ENCODE measurements at regions not wholly inside any gene's neighbourhood (a gene's known extent, or its start where the extent isn't known, plus 50 kb on each side); places are given as distances from the start of the nearest gene placed in this dataset.
"Not testable (repeated sequence)": the region's sequence is repeated elsewhere in the genome, so short reads cannot be mapped to it uniquely, and the experiment has no call there.

DNA sequence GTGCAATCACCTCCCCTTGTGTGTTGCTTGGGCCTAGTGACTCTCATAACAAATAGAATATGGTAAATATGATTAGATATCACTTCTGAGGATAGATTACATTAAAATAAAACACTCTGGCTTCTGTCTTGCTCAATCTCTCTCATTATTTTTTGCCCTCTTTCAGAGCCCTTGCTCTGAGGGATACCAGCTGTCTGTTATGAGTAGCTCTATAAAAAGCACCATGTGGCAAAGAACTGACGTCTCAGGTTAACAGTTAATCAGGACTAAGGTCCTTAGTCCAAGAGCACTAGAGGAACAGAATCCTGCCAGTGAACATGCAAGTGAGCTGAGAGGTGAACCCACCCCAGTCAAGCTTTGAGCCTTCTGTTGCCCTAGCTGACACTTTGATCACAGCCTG, 402.2 kb upstream of the HTR1E start:
- ATAC-seq (no peak), DNase-seq (no peak)
- no peak overlapping the region for H3K4me3 ChIP-seq (ENCODE audit: low read length)
- H3K27me3 ChIP-seq (ENCODE audit: control insufficient read depth, insufficient read depth): no peaks in the 10 kb centered on the region
- H3K4me1 ChIP-seq (ENCODE audit: control insufficient read depth, insufficient read depth, low read length): no peaks in the 10 kb centered on the region
- H3K27ac ChIP-seq (ENCODE audit: low read length): no peak overlapping the region
- no peaks in the 10 kb centered on the region for H3K9me3 ChIP-seq (ENCODE audit: control insufficient read depth, low read length)
- 18% methylated on average over 1 of the region's 1 CpG for WGBS
- intact Hi-C loops (cut with DNase I): no loop called here

DNA sequence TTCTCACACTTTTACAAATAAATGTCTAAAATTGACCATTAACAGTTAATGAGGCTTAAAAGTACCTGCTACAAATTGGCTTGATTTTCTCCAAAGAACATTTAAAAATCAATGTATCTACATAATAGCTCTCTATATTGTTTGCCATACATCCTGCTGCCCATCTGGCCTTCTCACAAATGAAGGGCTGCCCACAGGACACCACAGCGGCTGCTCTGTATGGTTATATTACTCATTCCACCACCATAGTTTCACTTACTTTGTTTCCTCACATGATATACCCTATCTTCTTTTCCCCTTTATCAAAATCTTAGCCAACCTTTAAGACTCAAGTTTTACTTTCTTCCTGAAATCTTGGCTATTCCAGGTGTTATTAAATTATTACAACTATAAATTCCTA, 407.7 kb upstream of the HTR1E start:
- intact Hi-C loops (cut with DNase I): no loop called here
- Histone ChIP-seq H3K27ac (ENCODE audit: low read length) (no peak overlapping the region), H3K27me3 (ENCODE audit: control insufficient read depth, insufficient read depth) (no peaks in the 10 kb centered on the region), H3K4me1 (ENCODE audit: control insufficient read depth, insufficient read depth, low read length) (no peaks in the 10 kb centered on the region), H3K9me3 (ENCODE audit: control insufficient read depth, low read length) (no peaks in the 10 kb centered on the region), H3K4me3 (ENCODE audit: low read length) (no peak overlapping the region)
- no peak for DNase-seq
- ATAC-seq: no peak
- 94% methylated on average over 1 of the region's 1 CpG for WGBS

DNA sequence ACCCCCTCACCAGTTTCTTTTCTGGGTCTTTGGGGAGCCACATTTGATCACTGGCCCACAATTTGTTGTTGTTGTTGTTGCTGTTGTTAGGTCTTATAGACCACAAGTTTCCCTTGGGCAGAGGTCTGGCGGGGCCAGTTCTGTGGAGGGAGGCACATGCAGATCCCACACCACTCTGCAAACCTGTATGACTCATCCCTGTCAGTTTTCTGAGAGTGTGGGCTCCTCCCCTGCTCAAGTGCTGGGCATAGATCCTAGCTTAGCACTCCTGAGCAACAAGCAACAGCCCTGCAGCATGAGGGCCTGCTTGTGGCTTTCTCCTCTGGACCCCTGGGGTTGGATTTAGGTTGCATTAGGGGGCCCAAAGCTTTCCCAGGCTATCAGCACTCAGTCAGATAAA, 411.1 kb upstream of the HTR1E start:
- WGBS: 0% methylated on average over 1 of the region's 1 CpG
- H3K27ac ChIP-seq (ENCODE audit: low read length): no peak overlapping the region
- intact Hi-C loops (cut with DNase I): no loop called here
- no peaks in the 10 kb centered on the region for H3K4me1 ChIP-seq (ENCODE audit: control insufficient read depth, insufficient read depth, low read length)
- H3K4me3 ChIP-seq (ENCODE audit: low read length): no peak overlapping the region
- DNase-seq (no peak), ATAC-seq (no peak)
- H3K9me3 ChIP-seq (ENCODE audit: control insufficient read depth, low read length): no peaks in the 10 kb centered on the region
- no peaks in the 10 kb centered on the region for H3K27me3 ChIP-seq (ENCODE audit: control insufficient read depth, insufficient read depth)

DNA sequence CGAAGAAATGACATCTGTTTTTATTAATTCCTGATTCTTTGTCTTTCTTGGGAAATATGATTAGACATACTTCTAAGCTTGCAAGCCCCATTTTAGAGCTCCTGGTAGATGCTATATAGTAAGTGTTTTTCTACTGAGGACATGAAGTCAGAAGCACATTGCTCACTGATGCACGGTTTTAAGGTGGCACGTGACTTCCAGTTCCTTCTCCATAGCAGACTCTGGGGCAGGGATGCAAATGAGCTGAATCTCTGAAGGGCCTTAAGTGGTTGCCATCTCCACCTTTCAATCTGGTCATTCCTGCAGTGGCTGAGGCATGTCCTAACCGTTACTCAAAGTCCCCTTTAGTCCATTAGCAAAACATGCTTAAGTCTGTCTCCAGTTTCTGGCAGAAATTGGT, 421.2 kb upstream of the HTR1E start:
- H3K27ac ChIP-seq (ENCODE audit: low read length): no peak overlapping the region
- no peaks in the 10 kb centered on the region for H3K4me1 ChIP-seq (ENCODE audit: control insufficient read depth, insufficient read depth, low read length)
- H3K27me3 ChIP-seq (ENCODE audit: control insufficient read depth, insufficient read depth): no peaks in the 10 kb centered on the region
- no peaks in the 10 kb centered on the region for H3K9me3 ChIP-seq (ENCODE audit: control insufficient read depth, low read length)
- intact Hi-C loops (cut with DNase I): no loop called here
- ATAC-seq: no peak
- 69% methylated on average over 4 of the region's 4 CpGs for WGBS
- no peak for DNase-seq
- H3K4me3 ChIP-seq (ENCODE audit: low read length): no peak overlapping the region

DNA sequence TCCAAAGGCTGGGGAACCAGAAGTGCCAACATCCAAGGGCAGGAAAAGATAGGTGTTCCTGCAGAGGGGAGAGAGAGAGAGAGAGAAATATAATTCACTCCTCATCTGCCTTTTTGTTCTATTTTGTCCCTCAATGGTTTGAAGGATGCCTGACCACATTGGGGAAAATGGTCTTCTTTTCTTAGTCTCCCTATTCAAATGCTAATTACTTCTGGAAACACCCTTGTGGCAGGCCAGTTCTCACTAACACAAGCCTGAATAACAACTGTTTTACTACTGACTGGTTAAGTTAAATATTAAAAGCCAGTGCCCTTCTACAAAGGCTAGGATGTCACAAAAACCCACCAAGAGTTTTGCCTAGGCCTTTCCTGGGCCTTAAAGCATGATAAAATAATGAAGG, 425.4 kb upstream of the HTR1E start:
- Histone ChIP-seq H3K9me3 (ENCODE audit: control insufficient read depth, low read length) (no peaks in the 10 kb centered on the region), H3K4me1 (ENCODE audit: control insufficient read depth, insufficient read depth, low read length) (no peaks in the 10 kb centered on the region)
- no peak for ATAC-seq

DNA sequence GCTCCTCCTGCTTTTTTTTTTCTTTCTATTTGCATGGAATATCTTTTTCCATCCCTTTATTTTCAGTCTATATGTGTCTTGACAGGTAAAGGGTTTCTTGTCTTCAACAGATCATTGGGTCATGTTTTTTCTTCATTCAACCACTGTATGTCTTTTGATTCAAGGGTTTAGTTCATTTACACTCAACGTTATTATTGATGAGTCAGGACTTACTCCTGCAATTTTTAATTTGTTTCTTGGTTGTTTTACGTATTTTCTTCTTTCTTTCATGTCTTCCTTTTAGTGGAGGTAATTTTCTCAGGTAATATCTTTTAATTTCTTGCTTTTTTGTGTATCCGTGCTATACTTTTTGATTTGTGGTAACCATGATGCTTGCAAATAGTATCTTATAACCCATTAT, 429.1 kb upstream of the HTR1E start:
- H3K4me1 ChIP-seq (ENCODE audit: control insufficient read depth, insufficient read depth, low read length): no peaks in the 10 kb centered on the region
- ATAC-seq: no peak
- WGBS: 62% methylated on average over 3 of the region's 3 CpGs
- no peak overlapping the region for H3K4me3 ChIP-seq (ENCODE audit: low read length)
- no peaks in the 10 kb centered on the region for H3K27me3 ChIP-seq (ENCODE audit: control insufficient read depth, insufficient read depth)
- H3K9me3 ChIP-seq (ENCODE audit: control insufficient read depth, low read length): no peaks in the 10 kb centered on the region
- DNase-seq: no peak
- H3K27ac ChIP-seq (ENCODE audit: low read length): no peak overlapping the region
- intact Hi-C loops (cut with DNase I): no loop called here

More for the DNA sequence above, 425.4 kb upstream of the HTR1E start:
- Histone ChIP-seq H3K27me3 (ENCODE audit: control insufficient read depth, insufficient read depth) (no peaks in the 10 kb centered on the region), H3K4me3 (ENCODE audit: low read length) (no peak overlapping the region), H3K27ac (ENCODE audit: low read length) (no peak overlapping the region)
- DNase-seq: no peak
- intact Hi-C loops (cut with DNase I): no loop called here

DNA sequence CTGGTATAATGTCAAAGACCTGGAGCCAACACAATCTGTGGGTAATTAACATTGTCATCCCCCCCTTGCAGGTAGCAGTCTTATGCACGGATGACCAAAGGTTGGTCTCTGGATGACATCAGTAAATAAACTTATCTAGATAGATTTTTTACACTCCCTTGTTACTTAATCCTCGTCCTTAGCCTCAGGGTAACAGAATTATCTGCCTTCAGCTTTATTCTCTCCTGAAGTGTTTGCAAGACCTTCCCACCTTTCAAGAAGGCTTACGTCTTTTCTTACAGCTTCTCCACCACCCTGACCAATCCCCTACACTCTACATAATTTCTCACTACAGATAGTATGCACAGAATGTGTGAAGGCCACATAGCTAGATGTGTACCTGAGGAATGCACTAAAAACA, 434.8 kb upstream of the HTR1E start:
- 49% methylated on average over 3 of the region's 3 CpGs for WGBS
- intact Hi-C loops (cut with DNase I): no loop called here
- no peaks in the 10 kb centered on the region for H3K4me1 ChIP-seq (ENCODE audit: control insufficient read depth, insufficient read depth, low read length)
- no peak overlapping the region for H3K4me3 ChIP-seq (ENCODE audit: low read length)
- no peaks in the 10 kb centered on the region for H3K27me3 ChIP-seq (ENCODE audit: control insufficient read depth, insufficient read depth)
- H3K9me3 ChIP-seq (ENCODE audit: control insufficient read depth, low read length): no peaks in the 10 kb centered on the region
- H3K27ac ChIP-seq (ENCODE audit: low read length): no peak overlapping the region
- ATAC-seq (no peak), DNase-seq (no peak)

DNA sequence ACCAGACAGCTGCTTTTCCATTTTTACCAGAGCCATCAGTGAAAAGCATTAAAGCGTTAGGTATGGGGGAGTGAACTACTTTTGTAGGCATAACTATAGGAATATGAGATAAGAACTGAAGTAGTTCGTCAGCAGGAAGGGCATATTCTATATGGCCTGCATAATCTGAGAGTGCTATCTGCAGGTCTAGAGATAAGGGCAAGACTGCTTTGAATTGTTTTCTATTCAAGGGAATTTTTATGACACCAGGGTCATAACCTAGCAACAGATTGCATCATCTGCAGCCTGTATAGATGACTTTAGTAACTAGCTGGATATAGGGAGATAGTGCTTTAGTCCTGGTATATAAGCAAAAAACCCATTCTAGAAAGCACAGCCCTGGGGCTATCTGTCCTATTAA, 437.3 kb upstream of the HTR1E start:
- no peak overlapping the region for H3K4me3 ChIP-seq (ENCODE audit: low read length)
- no peak overlapping the region for H3K27ac ChIP-seq (ENCODE audit: low read length)
- DNase-seq (no peak), ATAC-seq (no peak)
- no peaks in the 10 kb centered on the region for H3K9me3 ChIP-seq (ENCODE audit: control insufficient read depth, low read length)
- H3K4me1 ChIP-seq (ENCODE audit: control insufficient read depth, insufficient read depth, low read length): no peaks in the 10 kb centered on the region
- intact Hi-C loops (cut with DNase I): no loop called here
- 35% methylated on average over 2 of the region's 2 CpGs for WGBS
- no peaks in the 10 kb centered on the region for H3K27me3 ChIP-seq (ENCODE audit: control insufficient read depth, insufficient read depth)

DNA sequence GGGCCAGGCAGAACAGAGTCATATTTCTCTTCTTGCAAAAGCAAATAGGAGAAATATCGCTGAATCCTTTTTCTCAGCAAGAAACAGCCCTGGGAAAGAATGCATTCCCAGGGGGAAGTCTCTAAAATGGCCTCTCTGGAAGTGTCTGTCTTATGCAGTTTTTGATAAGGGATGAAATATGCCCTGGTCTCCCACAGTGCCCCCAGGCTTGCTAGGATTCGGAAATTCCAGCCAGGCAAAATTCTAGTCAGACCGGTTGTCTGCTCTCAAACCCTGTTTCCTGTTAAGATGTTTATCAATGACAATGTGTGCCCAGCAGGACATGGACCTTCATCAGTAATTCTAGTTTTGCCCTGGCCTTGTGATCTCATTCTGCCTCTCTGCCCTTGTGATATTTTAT, 448.3 kb upstream of the HTR1E start:
- H3K4me3 ChIP-seq (ENCODE audit: low read length); H3K27me3 ChIP-seq (ENCODE audit: control insufficient read depth, insufficient read depth); H3K9me3 ChIP-seq (ENCODE audit: control insufficient read depth, low read length); DNase-seq; intact Hi-C loops (cut with DNase I); H3K27ac ChIP-seq (ENCODE audit: low read length); H3K4me1 ChIP-seq (ENCODE audit: control insufficient read depth, insufficient read depth, low read length); ATAC-seq: not testable (repeated sequence)
- 49% methylated on average over 3 of the region's 3 CpGs for WGBS

DNA sequence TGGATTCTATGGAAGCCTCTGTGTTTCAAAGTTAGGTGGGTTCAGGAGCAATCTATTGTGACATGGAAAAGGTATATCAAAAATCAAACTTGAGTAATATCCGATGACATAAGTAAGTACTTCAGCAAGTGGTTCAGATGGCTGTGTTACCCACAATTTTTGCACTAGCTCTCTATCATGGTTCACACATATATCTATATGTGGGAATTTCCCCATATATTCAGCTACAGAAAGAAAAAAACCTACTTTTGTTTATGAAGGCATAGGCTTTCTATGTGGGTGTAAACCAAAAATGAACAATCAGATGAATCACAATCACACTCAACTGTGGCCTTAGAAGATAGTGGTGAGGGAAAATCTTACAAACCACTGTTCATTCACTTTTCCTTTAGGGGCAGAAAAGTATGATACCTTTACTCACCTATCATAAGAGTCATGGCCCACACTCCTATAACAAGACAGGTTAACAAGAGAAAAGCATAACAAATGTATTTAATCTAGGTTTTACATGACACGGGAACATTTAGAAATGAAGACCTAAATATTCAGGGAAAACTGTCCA, 449.6 kb upstream of the HTR1E start:
- DNase-seq (no peak), ATAC-seq (no peak)
- Histone ChIP-seq H3K27ac (ENCODE audit: low read length) (no peak overlapping the region), H3K4me1 (ENCODE audit: control insufficient read depth, insufficient read depth, low read length) (no peaks in the 10 kb centered on the region), H3K27me3 (ENCODE audit: control insufficient read depth, insufficient read depth) (no peaks in the 10 kb centered on the region), H3K4me3 (ENCODE audit: low read length) (no peak overlapping the region), H3K9me3 (ENCODE audit: control insufficient read depth, low read length) (no peaks in the 10 kb centered on the region)
- WGBS: 82% methylated on average over 2 of the region's 2 CpGs
- intact Hi-C loops (cut with DNase I): no loop called here

DNA sequence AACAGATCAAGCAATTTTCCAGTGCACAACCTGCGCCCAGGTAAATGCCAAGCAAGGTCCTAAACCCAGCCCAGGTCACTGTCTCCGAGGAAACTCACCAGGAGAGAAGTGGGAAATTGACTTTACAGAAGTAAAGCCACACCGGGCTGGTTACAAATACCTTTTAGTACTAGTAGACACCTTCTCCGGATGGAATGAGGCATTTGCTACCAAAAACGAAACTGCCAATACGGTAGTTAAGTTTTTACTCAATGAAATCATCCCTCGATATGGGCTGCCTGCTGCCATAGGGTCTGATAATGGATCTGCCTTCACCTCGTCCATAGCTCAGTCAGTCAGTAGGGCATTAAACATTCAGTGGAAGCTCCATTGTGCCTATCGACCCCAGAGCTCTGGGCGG, 459.0 kb upstream of the HTR1E start:
- intact Hi-C loops (cut with DNase I): not testable (repeated sequence)

DNA sequence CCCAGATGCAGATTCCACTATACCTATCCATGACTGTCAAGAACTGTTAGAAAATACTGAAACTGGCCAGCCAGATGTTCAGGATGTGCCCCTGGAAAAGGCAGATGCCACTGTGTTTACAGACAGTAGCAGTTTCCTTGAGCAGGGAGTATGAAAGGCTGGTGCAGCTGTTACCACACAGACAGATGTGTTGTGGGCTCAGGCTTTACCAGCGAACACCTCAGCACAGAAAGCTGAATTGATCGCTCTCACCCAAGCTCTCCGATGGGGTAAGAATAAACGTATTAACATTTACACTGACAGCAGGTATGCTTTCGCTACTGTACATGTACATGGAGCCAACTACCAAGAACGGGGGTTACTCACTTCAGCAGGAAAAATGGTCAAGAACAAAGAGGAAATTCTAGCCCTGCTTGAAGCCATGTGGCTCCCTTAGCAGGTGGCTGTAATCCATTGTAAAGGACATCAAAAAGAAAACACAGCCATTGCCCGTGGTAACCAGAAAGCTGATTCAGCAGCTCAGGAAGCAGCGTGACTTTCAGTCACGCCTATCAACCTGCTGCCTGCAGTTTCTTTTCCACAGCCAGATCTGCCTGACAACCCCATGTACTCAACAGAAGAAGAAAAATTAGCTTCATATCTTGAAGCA, 459.7 kb upstream of the HTR1E start:
- intact Hi-C loops (cut with DNase I): no loop called here
- 58% methylated on average over 9 of the region's 9 CpGs for WGBS
- Histone ChIP-seq H3K4me1 (ENCODE audit: control insufficient read depth, insufficient read depth, low read length) (no peaks in the 10 kb centered on the region), H3K27ac (ENCODE audit: low read length) (no peak overlapping the region), H3K4me3 (ENCODE audit: low read length) (no peak overlapping the region), H3K27me3 (ENCODE audit: control insufficient read depth, insufficient read depth) (no peaks in the 10 kb centered on the region), H3K9me3 (ENCODE audit: control insufficient read depth, low read length) (no peaks in the 10 kb centered on the region)
- DNase-seq (no peak), ATAC-seq (no peak)

More for the DNA sequence above, 459.0 kb upstream of the HTR1E start:
- H3K27me3 ChIP-seq (ENCODE audit: control insufficient read depth, insufficient read depth); ATAC-seq; DNase-seq; H3K4me1 ChIP-seq (ENCODE audit: control insufficient read depth, insufficient read depth, low read length); H3K27ac ChIP-seq (ENCODE audit: low read length); H3K9me3 ChIP-seq (ENCODE audit: control insufficient read depth, low read length); H3K4me3 ChIP-seq (ENCODE audit: low read length): not testable (repeated sequence)
- WGBS: 78% methylated on average over 10 of the region's 10 CpGs

Data from right cardiac atrium (tissue), 5 donors.